Motor neuron (in vitro differentiated cells): ENCODE measurements at regions not wholly inside any gene's neighbourhood (a gene's known extent, or its start where the extent isn't known, plus 50 kb on each side); places are given as distances from the start of the nearest gene placed in this dataset.
A peak's percentile ranks its signal among the peaks of the same experiment; 100 is the strongest.

Source experiments
- ATAC-seq, 8 experiments: fragments of 200-7000 bp; cut with Tn5 transposase; replicated peaks in 6 of 8; 2 replicates each; pipeline ENCODE4 v1.8.0; 2021; ENCODE audit warnings: mild to moderate bottlenecking in 8 of 8, moderate library complexity in 8 of 8
- H3K27ac ChIP-seq, 2 donors: fragments of 250-450 bp; sonication (Bioruptor Pico); 2 replicates each; pipeline ENCODE4 v1.9.0; 2021; ENCODE audit warnings: antibody characterized with exemption in 2 of 2, mild to moderate bottlenecking in 2 of 2, moderate library complexity in 1 of 2
- H3K4me1 ChIP-seq, 2 donors: fragments of 250-450 bp; sonication (Bioruptor Pico); replicated peaks in 1 of 2; 2 replicates each; pipeline ENCODE4 v1.6.1; 2021; ENCODE audit warnings: antibody characterized with exemption in 2 of 2, mild to moderate bottlenecking in 2 of 2, moderate library complexity in 1 of 2
- H3K4me3 ChIP-seq, 5 donors: fragments of 250-450 bp; sonication (Bioruptor Pico); 2 replicates each; pipeline ENCODE4 v1.9.0; 2021; ENCODE audit warnings: antibody characterized with exemption in 5 of 5, mild to moderate bottlenecking in 5 of 5, moderate library complexity in 4 of 5
- WGBS, 10 experiments: fragments of 450-650 bp; shearing (Covaris generic); methylation state at CpG; one replicate each; pipeline ENCODE4 v1.0.0; 2022; 5-methylcytosine and 5-hydroxymethylcytosine counted together
- in situ Hi-C, 9 experiments: fragments of 400-800 bp; cut with MboI; loops; one replicate each; pipeline ENCODE4 v1.15.0; 2021; ENCODE audit warnings: low sequenced_read_pairs in 9 of 9, low pct_unique_long_range_greater_than_20kb in 2 of 9; ENCODE audit not compliant: unreplicated experiment in 9 of 9

DNA sequence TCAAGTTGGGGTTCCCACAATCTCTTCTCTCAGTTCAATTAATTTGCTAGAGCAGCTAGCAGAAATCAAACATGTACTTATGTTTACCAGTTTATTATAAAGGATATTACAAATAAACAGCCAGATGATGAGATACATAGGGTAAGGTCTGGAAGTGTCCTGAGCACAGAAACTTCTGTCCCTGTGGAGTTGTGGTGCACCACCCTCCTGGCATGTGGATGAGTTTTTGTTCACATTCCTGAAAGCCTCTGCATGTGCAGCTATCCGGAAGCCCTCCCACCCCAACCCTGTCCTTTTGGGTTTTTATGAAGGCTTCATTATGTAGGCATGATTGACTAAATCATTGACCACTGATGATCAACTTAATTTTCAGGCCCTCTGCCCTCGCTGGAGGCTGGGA is 791.2 kb upstream of the ZNF608 start:
- ATAC-seq, result no peak
- WGBS, 10 experiments, result 40 to 100% (median 92%) methylated on average over 1 to 2 of the region's 2 CpGs; no CpG with 5 or more reads in 6 of the 10 experiments
- Histone ChIP-seq H3K4me3 (no peak overlapping the region), H3K4me1 (no peaks in the 10 kb centered on the region), H3K27ac (no peak overlapping the region)
- in situ Hi-C loops, result no loop called here

DNA sequence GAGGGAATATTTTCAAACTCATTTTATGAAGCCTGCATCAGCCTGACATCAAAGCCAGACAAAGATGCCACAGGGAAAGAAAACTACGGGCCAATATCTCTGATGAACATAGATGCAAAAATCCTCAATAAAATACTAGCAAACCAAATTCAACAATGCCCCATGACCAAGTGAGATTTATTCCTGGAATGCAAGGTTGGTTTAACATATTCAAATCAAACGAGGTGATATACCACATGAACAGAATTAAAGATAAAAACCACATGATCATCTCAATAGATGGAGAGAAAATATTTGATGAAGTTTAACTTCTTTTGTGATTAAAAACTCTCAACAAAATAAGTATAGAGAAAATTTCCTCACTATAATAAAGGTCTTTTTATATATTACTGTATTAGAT is 792.0 kb upstream of the ZNF608 start:
- in situ Hi-C loops, result no loop called here
- no peak overlapping the region for H3K4me3 ChIP-seq
- H3K4me1 ChIP-seq, result no peaks in the 10 kb centered on the region
- 22 to 100% (median 89%) methylated on average over 1 to 2 of the region's 2 CpGs for WGBS, 10 experiments
- no peak for ATAC-seq
- no peak overlapping the region for H3K27ac ChIP-seq

DNA sequence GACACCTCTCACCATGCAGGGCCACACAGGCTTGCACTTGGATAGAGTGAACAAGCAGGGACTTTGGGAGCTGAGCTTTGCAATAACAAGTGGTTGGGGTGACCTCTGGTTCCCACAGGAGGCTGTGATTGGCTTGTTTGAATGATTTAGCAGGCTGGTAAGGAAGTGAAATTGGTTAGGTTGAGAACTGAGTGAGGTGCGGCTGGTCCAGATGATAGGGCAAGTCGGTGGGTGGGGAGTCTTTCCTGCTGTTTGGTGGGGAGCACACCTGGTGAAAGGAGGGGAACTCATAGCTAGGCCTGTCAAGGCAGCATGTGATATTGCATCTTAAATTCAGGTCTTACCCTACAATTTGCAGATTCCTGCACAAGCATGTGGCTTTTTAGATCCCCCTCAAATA is 794.6 kb upstream of the ZNF608 start:
- H3K4me3 ChIP-seq, result no peak overlapping the region
- no peaks in the 10 kb centered on the region for H3K4me1 ChIP-seq
- 82 to 100% (median 91%) methylated on average over 1 to 2 of the region's 2 CpGs; no CpG with 5 or more reads in 4 of the 10 experiments for WGBS, 10 experiments
- in situ Hi-C loops, result no loop called here
- ATAC-seq, result no peak
- H3K27ac ChIP-seq, result no peak overlapping the region

DNA sequence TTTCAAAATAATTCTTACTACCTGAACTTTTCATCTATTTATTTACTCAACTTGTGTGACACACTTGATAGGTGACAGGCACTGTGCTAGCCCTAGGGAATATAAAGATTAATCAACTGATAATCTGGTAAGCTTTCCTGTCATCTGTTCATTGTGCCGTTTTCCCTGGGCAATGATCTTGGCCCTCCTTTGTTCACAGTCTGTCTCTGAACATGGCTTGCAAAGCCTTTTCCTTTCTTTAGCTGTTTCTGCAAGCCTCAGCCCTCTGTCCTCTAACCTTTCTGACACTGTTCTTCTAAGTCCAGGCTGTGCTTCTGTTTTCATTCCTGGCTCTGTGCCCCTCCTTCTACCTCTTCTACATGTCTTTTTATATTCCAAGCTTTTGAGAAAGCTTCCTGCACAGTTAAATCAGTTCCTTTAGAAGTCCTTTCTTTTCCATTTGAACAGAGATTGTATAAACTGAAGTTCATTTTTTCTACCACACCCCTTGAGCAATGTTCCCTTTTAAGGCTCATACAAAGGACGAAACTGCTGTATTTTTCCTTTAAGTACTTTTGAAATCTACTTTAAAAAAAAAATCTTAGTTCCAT is 803.0 kb upstream of the ZNF608 start:
- no peak overlapping the region for H3K4me3 ChIP-seq
- peaks cover 16 to 38% of the 10 kb centered on the region in 2 donors for H3K4me1 ChIP-seq
- peak overlapping the region in 1 of 2 donors; percentile 1 for H3K27ac ChIP-seq
- in situ Hi-C loops, result no loop called here
- peak in 6 of 8 experiments; percentile 31 to 76 (median 68) for ATAC-seq
- 0 to 70% (median 14%) methylated on average over 1 to 2 of the region's 2 CpGs for WGBS, 10 experiments

DNA sequence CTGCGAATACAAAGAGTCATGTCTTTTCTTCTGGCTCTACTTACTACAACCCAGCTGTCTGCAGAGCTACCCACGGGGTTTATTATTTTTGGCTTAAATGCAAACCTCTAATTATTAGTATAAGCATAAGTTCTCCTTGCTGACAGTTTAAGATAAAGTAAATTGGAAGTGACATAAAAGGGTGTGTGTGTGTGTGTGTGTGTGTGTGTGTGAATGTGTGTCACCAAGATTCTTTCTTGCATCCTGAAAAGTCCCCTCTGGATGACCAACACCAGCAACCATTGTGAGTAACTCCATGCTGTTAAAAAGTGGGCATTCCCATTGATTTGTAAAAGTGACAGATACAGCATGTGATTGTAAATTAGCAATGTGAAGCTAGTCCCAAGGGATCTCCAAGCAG is 803.8 kb upstream of the ZNF608 start:
- Histone ChIP-seq H3K27ac (no peak overlapping the region), H3K4me1 (peaks cover 16 to 38% of the 10 kb centered on the region in 2 donors), H3K4me3 (no peak overlapping the region)
- 0 to 32% (median 16%) methylated on average over 1 to 2 of the region's 2 CpGs; no CpG with 5 or more reads in 2 of the 10 experiments for WGBS, 10 experiments
- in situ Hi-C loops, result no loop called here
- peak in 4 of 8 experiments; percentile 58 to 84 (median 76) for ATAC-seq

DNA sequence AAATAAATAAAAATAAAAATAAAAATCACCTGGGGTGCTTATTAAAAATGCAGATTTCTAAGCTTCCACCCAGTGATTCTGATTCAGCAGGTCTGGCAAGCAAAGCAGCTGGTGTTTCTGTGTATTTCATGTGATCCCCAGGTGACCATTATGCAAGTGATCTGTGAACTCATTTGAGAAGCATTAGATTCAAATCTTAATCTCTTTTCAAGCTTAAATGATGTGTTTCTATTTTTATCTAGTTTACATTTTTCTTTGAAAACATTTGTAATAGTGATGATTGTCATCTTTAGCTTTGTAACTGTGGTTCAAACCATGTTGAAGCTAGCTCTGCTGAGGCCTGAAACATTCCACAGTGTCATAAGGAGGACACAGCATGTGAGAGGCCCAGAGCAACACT is 804.8 kb upstream of the ZNF608 start:
- no peak overlapping the region for H3K4me3 ChIP-seq
- peak in 2 of 8 experiments; percentile 41 to 48 for ATAC-seq
- peaks cover 16 to 38% of the 10 kb centered on the region in 2 donors for H3K4me1 ChIP-seq
- in situ Hi-C loops, result no loop called here
- H3K27ac ChIP-seq, result peak overlapping the region in 1 of 2 donors; percentile 23

DNA sequence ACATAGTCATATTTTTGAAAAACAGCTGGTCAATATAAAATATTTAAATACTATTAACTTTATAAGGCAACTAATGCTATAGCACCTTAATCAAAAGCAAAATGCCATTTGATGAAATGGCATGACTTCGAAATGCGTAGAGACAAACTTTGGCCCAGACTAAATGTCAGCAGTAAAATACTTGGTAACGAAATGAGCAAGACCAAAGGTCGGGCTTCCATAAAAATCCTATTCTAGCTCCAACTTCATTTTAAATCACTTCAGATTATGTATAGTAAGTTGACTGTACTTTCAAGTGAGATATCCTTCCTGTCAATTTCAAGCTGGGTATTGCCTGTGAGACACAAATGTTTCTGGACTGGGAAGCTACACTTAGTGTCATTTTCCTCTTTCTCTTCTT is 805.4 kb upstream of the ZNF608 start:
- no peak overlapping the region for H3K4me3 ChIP-seq
- ATAC-seq, result no peak
- WGBS, 10 experiments, result 80 to 100% (median 92%) methylated on average over 2 to 4 of the region's 4 CpGs; no CpG with 5 or more reads in 1 of the 10 experiments
- in situ Hi-C loops, result no loop called here
- peaks cover 16 to 38% of the 10 kb centered on the region in 2 donors for H3K4me1 ChIP-seq
- no peak overlapping the region for H3K27ac ChIP-seq

DNA sequence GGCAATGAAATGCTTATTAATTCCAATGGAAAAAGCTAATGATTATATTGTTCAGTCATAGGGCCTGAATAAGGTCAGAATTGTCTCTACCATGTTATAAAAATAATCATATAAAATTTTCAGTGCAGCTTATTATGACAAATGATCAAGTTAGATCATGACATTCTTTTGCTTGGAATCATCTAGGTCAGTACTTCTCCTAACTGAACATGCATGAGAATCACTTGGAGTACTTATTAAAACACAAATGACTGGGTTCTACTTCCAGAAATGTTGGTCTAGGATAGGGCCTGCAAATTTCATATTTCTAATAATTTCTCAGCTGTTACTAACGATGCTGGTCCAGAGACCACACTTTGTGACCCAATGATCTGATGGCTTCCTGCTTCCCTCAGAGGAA is 806.0 kb upstream of the ZNF608 start:
- H3K4me3 ChIP-seq, result no peak overlapping the region
- 50 to 100% (median 100%) methylated on average over 1 of the region's 1 CpG; no CpG with 5 or more reads in 3 of the 10 experiments for WGBS, 10 experiments
- no peak overlapping the region for H3K27ac ChIP-seq
- ATAC-seq, result no peak
- H3K4me1 ChIP-seq, result peaks cover 16 to 38% of the 10 kb centered on the region in 2 donors
- in situ Hi-C loops, result no loop called here

DNA sequence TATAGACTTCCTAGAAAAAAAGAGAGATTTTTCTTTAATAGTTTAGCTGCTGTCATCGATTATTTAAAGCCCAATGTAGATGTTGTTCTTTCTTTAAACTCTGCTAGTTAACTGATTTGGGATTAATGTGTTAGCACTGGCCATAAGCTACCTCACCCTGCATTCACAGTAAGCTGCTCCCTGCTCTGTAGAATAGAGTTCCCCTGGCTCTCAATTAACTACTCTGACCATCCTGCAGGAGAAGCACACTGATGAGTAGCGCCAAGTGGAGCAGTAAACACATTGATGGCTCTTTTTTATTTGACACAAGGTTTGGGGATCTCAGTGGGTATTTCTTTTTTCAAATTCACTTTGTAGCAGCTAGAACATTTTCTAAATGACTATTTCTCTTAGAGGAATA is 807.9 kb upstream of the ZNF608 start:
- H3K4me3 ChIP-seq, result no peak overlapping the region
- ATAC-seq, result peak in 3 of 8 experiments; percentile 28 to 42 (median 31)
- H3K4me1 ChIP-seq, result peaks cover 19 to 42% of the 10 kb centered on the region in 2 donors
- 61 to 100% (median 89%) methylated on average over 1 to 2 of the region's 2 CpGs for WGBS, 10 experiments
- in situ Hi-C loops, result no loop called here
- H3K27ac ChIP-seq, result no peak overlapping the region

DNA sequence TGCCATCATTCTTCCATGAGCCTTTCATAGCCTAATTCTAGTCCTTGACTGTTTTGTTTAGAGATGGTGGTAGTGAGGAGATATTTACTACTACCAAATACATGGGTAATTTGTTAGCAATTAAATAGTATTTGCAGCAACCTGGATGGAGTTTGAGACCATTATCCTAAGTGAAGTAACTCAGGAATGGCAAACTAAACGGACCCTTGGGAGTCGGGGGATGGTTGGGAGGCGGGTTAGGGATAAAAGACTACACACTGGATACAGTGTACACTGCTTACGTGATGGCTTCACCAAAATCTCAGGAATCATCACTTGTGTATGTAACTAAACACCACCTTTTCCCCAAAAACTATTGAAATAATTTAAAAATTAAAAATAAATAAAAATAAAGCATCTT is 809.2 kb upstream of the ZNF608 start:
- 85 to 100% (median 91%) methylated on average over 1 to 4 of the region's 4 CpGs; no CpG with 5 or more reads in 2 of the 10 experiments for WGBS, 10 experiments

DNA sequence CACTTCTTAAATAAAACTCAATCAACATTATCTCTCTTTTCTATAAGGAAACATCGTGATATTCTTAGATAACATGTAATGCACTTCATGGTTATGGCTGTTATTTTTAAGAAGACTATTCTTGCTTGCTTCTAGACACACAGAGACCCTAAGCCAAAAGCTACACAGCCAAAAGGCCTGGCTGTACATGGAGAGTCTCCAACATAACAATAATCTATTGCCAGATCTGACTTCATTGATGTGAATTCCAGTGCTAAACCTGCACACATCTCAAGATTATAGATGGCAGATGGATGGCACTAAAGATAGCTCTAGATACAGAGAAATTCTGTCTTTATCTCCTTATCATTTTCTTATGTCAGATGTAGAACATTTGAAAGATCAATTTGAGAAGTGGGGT is 811.6 kb upstream of the ZNF608 start:
- WGBS, 10 experiments, result 80 to 100% (median 100%) methylated on average over 1 of the region's 1 CpG; no CpG with 5 or more reads in 3 of the 10 experiments
- Histone ChIP-seq H3K4me3 (no peak overlapping the region), H3K27ac (no peak overlapping the region), H3K4me1 (peaks cover 4 to 27% of the 10 kb centered on the region in 2 donors)
- ATAC-seq, result no peak
- in situ Hi-C loops, result no loop called here

More for the DNA sequence above, 809.2 kb upstream of the ZNF608 start:
- no peak for ATAC-seq
- no peak overlapping the region for H3K27ac ChIP-seq
- no peak overlapping the region for H3K4me3 ChIP-seq
- peaks cover 13 to 36% of the 10 kb centered on the region in 2 donors for H3K4me1 ChIP-seq
- in situ Hi-C loops, result no loop called here

DNA sequence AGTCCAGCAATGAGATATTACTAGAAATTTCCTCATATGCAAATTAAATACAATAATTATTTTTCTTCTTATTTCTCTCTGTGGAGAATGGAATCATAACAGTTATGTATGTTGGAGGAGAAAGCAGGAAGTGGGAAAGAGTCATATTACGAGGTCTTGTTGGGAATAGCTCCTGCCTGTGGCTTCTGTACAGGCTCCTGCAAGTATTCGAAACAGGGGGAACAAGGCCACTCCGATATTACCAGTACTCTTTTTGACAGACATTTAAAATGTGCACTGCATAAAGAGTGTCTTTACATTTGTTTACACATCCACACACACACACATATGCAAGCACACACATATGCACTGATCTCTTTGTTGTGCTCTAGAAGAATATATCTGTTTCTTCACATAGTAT is 812.0 kb upstream of the ZNF608 start:
- 38 to 100% (median 100%) methylated on average over 1 to 3 of the region's 3 CpGs; no CpG with 5 or more reads in 1 of the 10 experiments for WGBS, 10 experiments
- no peak overlapping the region for H3K27ac ChIP-seq
- no peak overlapping the region for H3K4me3 ChIP-seq
- in situ Hi-C loops, result no loop called here
- peaks cover 4 to 26% of the 10 kb centered on the region in 2 donors for H3K4me1 ChIP-seq
- no peak for ATAC-seq

DNA sequence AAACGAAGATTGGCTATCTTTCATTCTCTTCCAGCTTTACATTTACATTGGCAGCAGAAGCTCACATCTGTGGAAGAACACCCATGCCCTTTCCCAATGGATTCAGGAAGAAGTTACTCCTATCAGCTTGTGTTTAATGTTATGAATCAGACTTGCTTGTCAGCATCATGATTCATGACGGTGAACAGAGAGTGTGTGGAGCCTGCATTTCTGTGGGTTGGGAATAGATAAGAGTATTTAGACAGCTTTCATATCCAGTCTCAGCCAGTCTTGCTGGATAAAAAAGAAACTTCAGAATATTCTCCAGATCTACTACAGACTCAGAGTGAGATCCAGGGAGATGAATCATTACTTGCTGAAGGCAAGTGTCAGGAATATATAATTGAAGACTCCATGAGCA is 812.9 kb upstream of the ZNF608 start:
- H3K27ac ChIP-seq, result no peak overlapping the region
- WGBS, 10 experiments, result 0 to 100% (median 40%) methylated on average over 1 to 2 of the region's 2 CpGs; no CpG with 5 or more reads in 2 of the 10 experiments
- H3K4me1 ChIP-seq, result peaks cover 4 to 18% of the 10 kb centered on the region in 2 donors
- in situ Hi-C loops, result no loop called here
- no peak overlapping the region for H3K4me3 ChIP-seq
- ATAC-seq, result peak in 7 of 8 experiments; percentile 94 to 100 (median 98)
